ENCODE measurements at regions not wholly inside any gene's neighbourhood (a gene's known extent, or its start where the extent isn't known, plus 50 kb on each side); places are given as distances from the start of the nearest gene placed in this dataset.

DNA sequence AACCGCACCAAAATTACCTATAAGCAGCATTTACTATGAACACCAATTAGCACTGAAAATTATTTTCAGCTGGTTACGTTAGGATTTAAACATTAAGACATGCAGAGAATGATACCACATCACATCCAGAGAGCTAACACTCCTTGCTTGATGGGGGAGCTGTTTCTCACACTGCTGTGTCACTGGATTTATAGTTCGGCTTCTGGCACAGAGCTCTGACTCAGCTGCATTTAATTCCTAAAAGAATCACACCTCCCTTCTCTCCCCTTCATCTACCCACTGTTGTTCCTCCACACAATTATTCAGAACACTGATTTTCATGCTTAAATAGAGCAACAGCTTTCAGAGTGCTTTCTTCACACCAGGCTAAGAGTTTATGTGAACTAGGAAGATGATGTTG is 82.6 kb upstream of the SV2C start:
- Mint-ChIP-seq H3K36me3 (ENCODE audit: insufficient read depth in 1 of 3, low read depth in 3 of 3) (peaks cover 0 to 3% (median 2%) of the 10 kb centered on the region in 3 experiments; a peak in 2 of 7 replicates), H3K9me3 (peaks cover 12 to 13% of the 10 kb centered on the region in 2 experiments), H3K4me3 (no peak overlapping the region), H3K27ac (no peak overlapping the region), H3K27me3 (ENCODE audit: low read depth) (peaks cover 3% of the 10 kb centered on the region; the same call in 1 of the 2 replicates), H3K4me1 (no peaks in the 10 kb centered on the region)
- H3K4ac ChIP-seq (ENCODE audit: low read depth, low read length): no peak overlapping the region
- no peak overlapping the region for H4K8ac ChIP-seq (replicated peaks; ENCODE audit: insufficient read length, low read depth, low read length)
- H4K91ac ChIP-seq (ENCODE audit: insufficient read length, low read depth, low read length): no peak overlapping the region
- H3K14ac ChIP-seq (ENCODE audit: insufficient read depth, low read length): no peak overlapping the region
- H3K27me3 ChIP-seq (ENCODE audit: insufficient read depth, low read length): no peaks in the 10 kb centered on the region
- DNase-seq: no peak
- no peak overlapping the region for H3K18ac ChIP-seq (ENCODE audit: insufficient read length, low read depth, low read length)
- no peak overlapping the region for H2BK12ac ChIP-seq (ENCODE audit: insufficient read length, low read depth, low read length)
- H3K27ac ChIP-seq (ENCODE audit: insufficient read length, low read depth, low read length): no peak overlapping the region
- H3K4me1 ChIP-seq (ENCODE audit: insufficient read depth, low read length): no peaks in the 10 kb centered on the region
- no peak for TF ChIP-seq CTCF (conservative IDR thresholded peaks at IDR 0.05)
- no peak overlapping the region for H2BK120ac ChIP-seq (ENCODE audit: low read depth, low read length, poor library complexity, severe bottlenecking)
- H2AFZ ChIP-seq (ENCODE audit: low read length): no peak overlapping the region
- H3K79me2 ChIP-seq (ENCODE audit: insufficient read depth, low read length): no peaks in the 10 kb centered on the region
- H3K79me1 ChIP-seq (ENCODE audit: insufficient read depth, low read depth, low read length, poor library complexity, severe bottlenecking): no peaks in the 10 kb centered on the region
- H3K9ac ChIP-seq (ENCODE audit: extremely low read depth, insufficient read length, low read length): no peak overlapping the region
- H3K4me2 ChIP-seq (ENCODE audit: insufficient read depth, insufficient read length, low read length): no peak overlapping the region
- no peak overlapping the region for H2BK15ac ChIP-seq (ENCODE audit: low read depth, low read length)
- no peak overlapping the region for H4K5ac ChIP-seq (ENCODE audit: insufficient read length, low read depth, low read length)
- no peak overlapping the region for H3K23ac ChIP-seq (ENCODE audit: insufficient read length, low read depth, low read length)
- H3T11ph ChIP-seq (ENCODE audit: low read length): no peak overlapping the region
- WGBS (ENCODE audit: extremely low coverage, insufficient read length, low lambda C conversion rate): no CpG with 5 or more reads among the region's 3 CpGs
- no peak overlapping the region for H2BK5ac ChIP-seq (ENCODE audit: insufficient read length, low read length)
- H4K20me1 ChIP-seq (ENCODE audit: control insufficient read depth, insufficient read depth, insufficient read length): no peaks in the 10 kb centered on the region
- H3K56ac ChIP-seq (ENCODE audit: insufficient read length, low read depth, low read length): no peak overlapping the region
- H2AK5ac ChIP-seq (ENCODE audit: insufficient read length, low read length): no peak overlapping the region
- H3K23me2 ChIP-seq (ENCODE audit: insufficient read length, low read depth, low read length, poor library complexity, severe bottlenecking): no peaks in the 10 kb centered on the region
- no peak overlapping the region for H2BK20ac ChIP-seq (ENCODE audit: low read depth, low read length, poor library complexity, severe bottlenecking)
- H3K9me3 ChIP-seq (ENCODE audit: control insufficient read depth, low read depth, low read length): no peaks in the 10 kb centered on the region

Data from H9 (cell line).